Testis (tissue), 2 donors: ENCODE measurements at regions not wholly inside any gene's neighbourhood (a gene's known extent, or its start where the extent isn't known, plus 50 kb on each side); places are given as distances from the start of the nearest gene placed in this dataset.

Source experiments
- DNase-seq: peaks from one replicate; pipeline ENCODE4 v3.0.0-alpha.2; 2019
- H3K27ac ChIP-seq, 2 donors: fragments of 200-600 bp; sonication (generic); one replicate each; pipeline ENCODE4 v1.5.1; 2019
- H3K27me3 ChIP-seq: fragments of 200-600 bp; sonication (generic); one replicate; pipeline ENCODE4 v1.5.1; 2019
- H3K36me3 ChIP-seq: fragments of 200-600 bp; sonication (generic); one replicate; pipeline ENCODE4 v1.5.1; 2017; ENCODE audit warnings: low read depth; ENCODE audit errors: missing control alignments
- H3K4me1 ChIP-seq: fragments of 200-600 bp; sonication (generic); one replicate; pipeline ENCODE4 v1.5.1; 2019
- H3K4me3 ChIP-seq, 2 donors: fragments of 200-600 bp; sonication (generic); one replicate each; pipeline ENCODE4 v1.5.1; 2017 to 2019
- H3K9me3 ChIP-seq: fragments of 200-600 bp; sonication (generic); one replicate; pipeline ENCODE4 v1.5.1; 2017
- CTCF ChIP-seq, 3 experiments: fragments of 450-650 bp in 2 of 3; fragments of 200-600 bp in 1 of 3; sonication (generic) in 1 of 3; IDR thresholded peaks; one replicate each; pipeline ENCODE4 v1.5.1; 2016 to 2019; ENCODE audit warnings: antibody characterized with exemption in 3 of 3, mild to moderate bottlenecking in 2 of 3, moderate library complexity in 1 of 3
- POLR2A ChIP-seq: fragments of 450-650 bp; IDR thresholded peaks from one replicate; pipeline ENCODE4 v1.6.1; 2017; ENCODE audit warnings: antibody characterized with exemption, mild to moderate bottlenecking, moderate library complexity
- WGBS, 2 donors: methylation state at CpG; one replicate each; pipeline ENCODE4 v1.1.5; 2018; 5-methylcytosine and 5-hydroxymethylcytosine counted together
- intact Hi-C: fragments of 100-400 bp; cut with DNase I; formaldehyde crosslinking; loops from one replicate; pipeline ENCODE4 v1.15.1; 2023; ENCODE audit warnings: low total_unique reads

GRCh38 chr18:70848329-70848728 lies 559.5 kb downstream of the SOCS6 start:
- TF ChIP-seq POLR2A: no peak
- TF ChIP-seq CTCF (IDR thresholded peaks at IDR 0.05): no peak
- no peaks in the 10 kb centered on the region for H3K9me3 ChIP-seq
- H3K4me1 ChIP-seq: no peaks in the 10 kb centered on the region
- H3K27me3 ChIP-seq: no peaks in the 10 kb centered on the region
- H3K27ac ChIP-seq: no peak overlapping the region
- no peak for DNase-seq
- no peak overlapping the region for H3K4me3 ChIP-seq
- no peaks in the 10 kb centered on the region for H3K36me3 ChIP-seq
- 72 to 88% methylated on average over 7 of the region's 7 CpGs for WGBS, 2 donors
- intact Hi-C loops: no loop called here

- no peaks in the 10 kb centered on the region for H3K27me3 ChIP-seq
- H3K36me3 ChIP-seq: no peaks in the 10 kb centered on the region
- no peak overlapping the region for H3K27ac ChIP-seq
- H3K4me3 ChIP-seq: no peak overlapping the region
- DNase-seq: no peak
- no peaks in the 10 kb centered on the region for H3K4me1 ChIP-seq
- intact Hi-C loops: no loop called here
- WGBS, 2 donors: 63 to 78% methylated on average over 3 of the region's 3 CpGs
- H3K9me3 ChIP-seq: no peaks in the 10 kb centered on the region
- no peak for TF ChIP-seq CTCF (IDR thresholded peaks at IDR 0.05)
- no peak for TF ChIP-seq POLR2A
Observed at GRCh38 chr18:70840649-70841048, 551.8 kb downstream of the SOCS6 start.

- 62 to 74% methylated on average over 3 of the region's 3 CpGs for WGBS, 2 donors
- Histone ChIP-seq H3K4me1 (no peaks in the 10 kb centered on the region), H3K27me3 (no peaks in the 10 kb centered on the region), H3K4me3 (no peak overlapping the region), H3K27ac (no peak overlapping the region), H3K36me3 (no peaks in the 10 kb centered on the region), H3K9me3 (no peaks in the 10 kb centered on the region)
- DNase-seq: no peak
- TF ChIP-seq POLR2A (no peak), CTCF (IDR thresholded peaks at IDR 0.05) (no peak)
- intact Hi-C loops: no loop called here
Observed at GRCh38 chr18:70827632-70828031, 538.8 kb downstream of the SOCS6 start.

- TF ChIP-seq POLR2A (no peak), CTCF (IDR thresholded peaks at IDR 0.05) (no peak)
- DNase-seq: no peak
- intact Hi-C loops: no loop called here
- H3K9me3 ChIP-seq: no peaks in the 10 kb centered on the region
- WGBS, 2 donors: 90% methylated on average over 2 of the region's 2 CpGs
- no peaks in the 10 kb centered on the region for H3K4me1 ChIP-seq
- no peak overlapping the region for H3K4me3 ChIP-seq
- no peaks in the 10 kb centered on the region for H3K36me3 ChIP-seq
- H3K27me3 ChIP-seq: no peaks in the 10 kb centered on the region
- H3K27ac ChIP-seq: no peak overlapping the region
Observed at GRCh38 chr18:70826571-70826970, 537.7 kb downstream of the SOCS6 start.

- Histone ChIP-seq H3K4me3 (no peak overlapping the region), H3K9me3 (no peaks in the 10 kb centered on the region), H3K4me1 (no peaks in the 10 kb centered on the region), H3K36me3 (no peaks in the 10 kb centered on the region), H3K27ac (no peak overlapping the region), H3K27me3 (no peaks in the 10 kb centered on the region)
- intact Hi-C loops: no loop called here
- DNase-seq: no peak
- WGBS, 2 donors: 60 to 63% methylated on average over 3 of the region's 3 CpGs
- TF ChIP-seq CTCF (IDR thresholded peaks at IDR 0.05): no peak
- TF ChIP-seq POLR2A: no peak
Observed at GRCh38 chr18:70822691-70823090, 533.8 kb downstream of the SOCS6 start.
